Memory B cell (primary cell): ENCODE measurements at regions not wholly inside any gene's neighbourhood (a gene's known extent, or its start where the extent isn't known, plus 50 kb on each side); places are given as distances from the start of the nearest gene placed in this dataset.
"Not testable (repeated sequence)": the region's sequence is repeated elsewhere in the genome, so short reads cannot be mapped to it uniquely, and the experiment has no call there.

ENCODE experiments used
- ATAC-seq: fragments of 150-1000 bp; cut with Tn5 transposase; 2 replicates; pipeline ENCODE4 v1.10.0; 2021; ENCODE audit warnings: low read depth, mild to moderate bottlenecking, moderate library complexity
- DNase-seq, 2 donors: peaks; one replicate each; pipeline ENCODE4 v3.0.0; 2022; ENCODE audit warnings: low spot score in 2 of 2
- H3K27ac Mint-ChIP-seq: one replicate; pipeline ENCODE4 v1.8.0; 2022; ENCODE audit warnings: mild to moderate bottlenecking, moderate library complexity, mixed read lengths
- H3K27me3 Mint-ChIP-seq: one replicate; pipeline ENCODE4 v1.8.0; 2022; ENCODE audit warnings: mixed read lengths
- H3K36me3 Mint-ChIP-seq: one replicate; pipeline ENCODE4 v1.8.0; 2022; ENCODE audit warnings: mild to moderate bottlenecking, mixed read lengths
- H3K4me1 Mint-ChIP-seq: one replicate; pipeline ENCODE4 v1.8.0; 2022; ENCODE audit warnings: mixed read lengths
- H3K4me3 Mint-ChIP-seq: one replicate; pipeline ENCODE4 v1.8.0; 2022; ENCODE audit warnings: mild to moderate bottlenecking, moderate library complexity, mixed read lengths
- H3K9me3 Mint-ChIP-seq: one replicate; pipeline ENCODE4 v1.8.0; 2022; ENCODE audit warnings: mixed read lengths

DNA sequence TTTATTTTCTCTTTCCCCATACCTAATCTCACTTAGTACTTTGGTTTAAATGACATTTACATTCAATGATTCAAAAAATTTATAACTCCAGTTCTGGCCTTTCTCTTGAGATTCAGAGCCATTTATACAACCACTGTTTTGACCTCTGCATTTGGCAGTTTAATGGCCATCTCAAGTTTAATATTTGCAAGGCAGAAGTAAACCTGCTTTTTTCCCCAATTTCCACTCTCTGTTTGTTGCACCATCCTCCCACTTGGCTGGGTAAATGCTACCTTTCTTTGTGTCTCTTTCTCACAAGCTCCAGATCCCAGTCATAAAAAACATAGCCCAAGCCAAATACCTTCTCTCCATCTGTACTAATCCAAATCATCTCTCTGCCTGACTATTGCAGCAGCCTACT is 315.2 kb upstream of the MTPN start:
- Mint-ChIP-seq H3K36me3 (no peaks in the 10 kb centered on the region), H3K27ac (no peak overlapping the region), H3K4me3 (no peak overlapping the region), H3K27me3 (no peaks in the 10 kb centered on the region), H3K4me1 (peaks cover 2% of the 10 kb centered on the region), H3K9me3 (no peaks in the 10 kb centered on the region)
- DNase-seq (no peak), ATAC-seq (no peak)

- no peak overlapping the region for H3K27ac Mint-ChIP-seq
- no peaks in the 10 kb centered on the region for H3K36me3 Mint-ChIP-seq
- no peak for ATAC-seq
- H3K27me3 Mint-ChIP-seq = no peaks in the 10 kb centered on the region
- H3K9me3 Mint-ChIP-seq = no peaks in the 10 kb centered on the region
- H3K4me3 Mint-ChIP-seq = no peak overlapping the region
- peaks cover 2% of the 10 kb centered on the region for H3K4me1 Mint-ChIP-seq
- DNase-seq = no peak
Measured at GRCh38 chr7:136290351-136290750, 313.2 kb upstream of the MTPN start.

GRCh38 chr7:136278057-136278456 is 300.9 kb upstream of the MTPN start:
- no peaks in the 10 kb centered on the region for H3K36me3 Mint-ChIP-seq

GRCh38 chr7:136275794-136276193 is 298.6 kb upstream of the MTPN start:
- DNase-seq (no peak), ATAC-seq (no peak)
- H3K27me3 Mint-ChIP-seq = peaks cover 1% of the 10 kb centered on the region
- H3K36me3 Mint-ChIP-seq = no peaks in the 10 kb centered on the region
- H3K4me3 Mint-ChIP-seq = no peak overlapping the region
- no peak overlapping the region for H3K27ac Mint-ChIP-seq
- H3K9me3 Mint-ChIP-seq = peaks cover 2% of the 10 kb centered on the region
- H3K4me1 Mint-ChIP-seq = no peaks in the 10 kb centered on the region

More at GRCh38 chr7:136278057-136278456, 300.9 kb upstream of the MTPN start:
- H3K27ac Mint-ChIP-seq = no peak overlapping the region
- H3K4me3 Mint-ChIP-seq = no peak overlapping the region
- H3K4me1 Mint-ChIP-seq = no peaks in the 10 kb centered on the region
- ATAC-seq (no peak), DNase-seq (no peak)
- H3K9me3 Mint-ChIP-seq = peaks cover 2% of the 10 kb centered on the region
- H3K27me3 Mint-ChIP-seq = peaks cover 3% of the 10 kb centered on the region

DNA sequence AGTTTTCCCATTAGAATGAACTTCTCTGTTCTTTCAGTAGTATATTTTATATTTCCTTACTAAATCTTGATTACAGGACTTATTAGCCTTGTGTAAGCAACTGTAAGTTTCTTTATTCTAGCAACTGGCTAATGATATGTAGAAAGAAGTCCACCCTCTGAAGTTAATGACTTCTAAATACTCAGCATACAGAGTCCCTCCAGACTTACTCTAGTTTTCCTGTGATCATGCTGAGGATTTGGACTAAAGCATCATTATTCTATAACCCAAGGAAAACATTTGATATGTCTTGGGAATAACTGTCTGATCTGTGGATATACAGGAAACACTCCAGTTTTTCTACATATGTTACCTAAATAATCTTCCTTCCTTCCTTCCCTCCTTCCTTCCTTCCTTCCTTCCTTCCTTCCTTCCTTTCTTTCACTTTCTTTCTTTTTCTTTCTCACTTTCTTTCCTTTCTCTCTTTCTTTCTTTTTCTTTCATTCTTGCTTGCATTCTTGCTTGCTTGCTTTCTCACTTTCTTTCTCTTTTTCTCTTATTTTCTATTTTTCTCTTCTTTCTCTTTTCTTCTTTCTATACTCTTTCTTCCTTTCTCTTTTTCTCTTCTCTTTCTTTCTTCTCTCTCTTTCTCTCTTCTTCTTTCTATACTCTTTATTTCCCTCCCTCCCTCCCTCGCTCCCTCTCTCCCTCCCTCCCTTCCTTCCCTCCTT is 297.6 kb upstream of the MTPN start:
- Mint-ChIP-seq H3K27ac (no peak overlapping the region), H3K36me3 (no peaks in the 10 kb centered on the region), H3K4me3 (no peak overlapping the region), H3K9me3 (peaks cover 2% of the 10 kb centered on the region), H3K4me1 (no peaks in the 10 kb centered on the region), H3K27me3 (peaks cover 1% of the 10 kb centered on the region)
- DNase-seq (no peak), ATAC-seq (no peak)

- peaks cover 1% of the 10 kb centered on the region for H3K27me3 Mint-ChIP-seq
- no peak overlapping the region for H3K27ac Mint-ChIP-seq
- peaks cover 8% of the 10 kb centered on the region for H3K9me3 Mint-ChIP-seq
- H3K4me3 Mint-ChIP-seq = no peak overlapping the region
- H3K36me3 Mint-ChIP-seq = no peaks in the 10 kb centered on the region
- DNase-seq (no peak), ATAC-seq (no peak)
- H3K4me1 Mint-ChIP-seq = no peaks in the 10 kb centered on the region
Measured at GRCh38 chr7:136272934-136273333, 295.8 kb upstream of the MTPN start.

GRCh38 chr7:136267822-136268221 is 290.7 kb upstream of the MTPN start:
- Mint-ChIP-seq H3K27me3 (no peaks in the 10 kb centered on the region), H3K9me3 (peaks cover 11% of the 10 kb centered on the region), H3K4me3 (no peak overlapping the region), H3K36me3 (peaks cover 3% of the 10 kb centered on the region), H3K27ac (no peak overlapping the region), H3K4me1 (no peaks in the 10 kb centered on the region)
- DNase-seq (no peak), ATAC-seq (no peak)

DNA sequence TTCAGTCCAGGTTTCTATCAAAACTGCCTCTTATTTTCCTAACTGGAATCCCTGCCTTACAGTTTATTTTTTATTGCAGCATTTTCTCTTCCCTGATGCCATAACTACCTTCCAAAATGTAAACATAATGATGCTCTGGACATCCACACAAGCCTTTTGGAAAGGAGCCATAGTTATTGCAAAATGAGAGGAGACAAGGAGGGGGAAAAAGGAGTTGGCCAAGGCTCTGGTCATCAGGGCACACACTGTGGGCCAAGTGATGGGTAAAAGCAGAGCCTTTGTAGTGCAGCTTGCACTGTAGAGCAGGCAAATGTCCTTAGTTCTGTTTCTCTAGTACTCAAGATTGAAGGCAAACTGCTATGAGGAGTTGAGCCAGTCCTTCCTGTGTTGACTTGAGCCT is 289.3 kb upstream of the MTPN start:
- Mint-ChIP-seq H3K27me3 (no peaks in the 10 kb centered on the region), H3K9me3 (peaks cover 17% of the 10 kb centered on the region), H3K27ac (no peak overlapping the region), H3K4me3 (no peak overlapping the region), H3K36me3 (peaks cover 3% of the 10 kb centered on the region), H3K4me1 (no peaks in the 10 kb centered on the region)
- DNase-seq (no peak), ATAC-seq (no peak)

GRCh38 chr7:136264304-136264703 is 287.1 kb upstream of the MTPN start:
- not testable (repeated sequence) for H3K36me3 Mint-ChIP-seq, H3K4me3 Mint-ChIP-seq, ATAC-seq, DNase-seq, H3K4me1 Mint-ChIP-seq, H3K27me3 Mint-ChIP-seq, H3K27ac Mint-ChIP-seq
- H3K9me3 Mint-ChIP-seq = peaks cover 21% of the 10 kb centered on the region

GRCh38 chr7:136263112-136263860 is 286.1 kb upstream of the MTPN start:
- DNase-seq, H3K27ac Mint-ChIP-seq, H3K4me3 Mint-ChIP-seq, H3K4me1 Mint-ChIP-seq, ATAC-seq, H3K27me3 Mint-ChIP-seq, H3K36me3 Mint-ChIP-seq: not testable (repeated sequence)
- H3K9me3 Mint-ChIP-seq = peaks cover 19% of the 10 kb centered on the region

DNA sequence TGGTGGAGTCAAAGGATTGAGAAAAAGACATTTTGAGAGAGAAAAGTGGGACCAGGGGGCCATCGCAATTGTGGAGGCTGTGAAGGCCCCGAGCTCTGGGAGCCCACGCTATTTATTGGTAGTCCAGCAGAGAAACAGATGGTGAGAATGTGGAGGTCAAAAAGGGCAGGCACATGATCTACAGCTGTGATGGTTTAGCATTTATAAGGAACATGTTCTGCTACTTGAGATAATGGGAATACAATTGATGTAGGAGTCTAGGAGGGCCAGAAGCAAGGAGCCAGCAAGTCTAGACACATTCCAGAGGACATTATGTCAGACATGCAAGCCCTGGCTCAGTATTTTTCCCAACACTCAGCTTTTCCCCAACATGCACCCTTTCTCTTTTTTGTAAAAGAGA is 283.4 kb upstream of the MTPN start:
- not testable (repeated sequence) for ATAC-seq, H3K4me3 Mint-ChIP-seq, H3K36me3 Mint-ChIP-seq, H3K4me1 Mint-ChIP-seq, DNase-seq, H3K27me3 Mint-ChIP-seq, H3K27ac Mint-ChIP-seq
- peaks cover 16% of the 10 kb centered on the region for H3K9me3 Mint-ChIP-seq

- no peak overlapping the region for H3K4me3 Mint-ChIP-seq
- H3K27me3 Mint-ChIP-seq = no peaks in the 10 kb centered on the region
- no peaks in the 10 kb centered on the region for H3K4me1 Mint-ChIP-seq
- ATAC-seq (no peak), DNase-seq (no peak)
- H3K9me3 Mint-ChIP-seq = peaks cover 16% of the 10 kb centered on the region
- H3K27ac Mint-ChIP-seq = no peak overlapping the region
- peaks cover 4% of the 10 kb centered on the region for H3K36me3 Mint-ChIP-seq
Measured at GRCh38 chr7:136259074-136259473, 281.9 kb upstream of the MTPN start.

- Mint-ChIP-seq H3K9me3 (peaks cover 7% of the 10 kb centered on the region), H3K4me1 (no peaks in the 10 kb centered on the region), H3K4me3 (no peak overlapping the region), H3K27ac (no peak overlapping the region), H3K27me3 (no peaks in the 10 kb centered on the region), H3K36me3 (peaks cover 3% of the 10 kb centered on the region)
- no peak for ATAC-seq
- no peak for DNase-seq
Measured at GRCh38 chr7:136256491-136256890, 279.3 kb upstream of the MTPN start.

DNA sequence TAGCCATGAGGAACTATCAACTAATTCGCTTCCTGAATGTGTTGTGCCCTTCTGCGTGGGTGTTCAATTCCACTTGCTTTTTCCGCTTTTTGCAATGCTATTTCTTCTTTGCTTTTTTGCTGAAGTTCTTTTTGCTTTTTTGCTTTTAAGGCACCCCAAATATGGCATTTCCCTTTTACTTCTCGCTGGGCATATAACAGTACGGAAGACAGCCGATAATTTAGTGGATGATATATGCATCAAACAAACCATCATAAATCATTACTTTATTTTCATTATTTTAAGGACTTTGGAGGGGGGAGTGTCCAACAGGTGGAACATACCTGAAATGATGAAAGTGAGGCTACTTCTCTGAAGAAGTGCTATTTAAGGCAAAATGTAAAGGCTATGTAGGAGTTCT is 277.0 kb upstream of the MTPN start:
- peaks cover 3% of the 10 kb centered on the region for H3K9me3 Mint-ChIP-seq
- peaks cover 1% of the 10 kb centered on the region for H3K36me3 Mint-ChIP-seq
- ATAC-seq (no peak), DNase-seq (no peak)
- no peak overlapping the region for H3K4me3 Mint-ChIP-seq
- H3K27ac Mint-ChIP-seq = no peak overlapping the region
- H3K27me3 Mint-ChIP-seq = no peaks in the 10 kb centered on the region
- no peaks in the 10 kb centered on the region for H3K4me1 Mint-ChIP-seq

DNA sequence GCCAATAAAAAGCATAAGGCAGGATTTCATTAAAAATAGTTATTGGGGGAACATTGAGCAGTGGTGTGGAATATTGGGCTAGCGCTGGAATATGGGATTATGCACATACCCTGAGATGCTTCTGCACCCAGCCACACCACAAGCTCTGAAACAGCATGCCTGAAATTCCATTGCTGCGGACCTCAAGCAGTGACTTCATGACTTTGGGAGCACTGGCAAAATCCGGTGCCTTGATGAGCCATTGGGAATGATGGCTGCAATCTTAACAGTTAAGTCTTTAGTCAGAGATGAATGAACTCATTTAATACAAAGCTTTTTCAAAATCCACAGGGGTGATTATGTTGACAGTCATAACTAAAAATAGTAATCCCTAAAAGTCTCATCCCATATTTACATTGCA is 274.7 kb upstream of the MTPN start:
- peaks cover 3% of the 10 kb centered on the region for H3K36me3 Mint-ChIP-seq

More for the DNA sequence above, 274.7 kb upstream of the MTPN start:
- H3K27ac Mint-ChIP-seq = no peak overlapping the region
- no peaks in the 10 kb centered on the region for H3K4me1 Mint-ChIP-seq
- peaks cover 3% of the 10 kb centered on the region for H3K9me3 Mint-ChIP-seq
- no peak overlapping the region for H3K4me3 Mint-ChIP-seq
- no peaks in the 10 kb centered on the region for H3K27me3 Mint-ChIP-seq
- DNase-seq = no peak
- ATAC-seq = no peak
